HL-60 (cell line): ENCODE measurements at regions not wholly inside any gene's neighbourhood (a gene's known extent, or its start where the extent isn't known, plus 50 kb on each side); places are given as distances from the start of the nearest gene placed in this dataset.

Experiments
- DNase-seq, 2 experiments: peaks; one replicate each; pipeline ENCODE4 v3.0.0-alpha.2; 2010 to 2020; ENCODE audit warnings: low read depth in 1 of 2, low spot score in 1 of 2
- H3K27ac ChIP-seq: fragments of 250-450 bp; sonication (Bioruptor Pico); replicated peaks from 2 replicates; pipeline ENCODE4 v1.5.1; 2020; ENCODE audit warnings: mild to moderate bottlenecking, moderate library complexity
- H3K27me3 ChIP-seq: fragments of 250-450 bp; sonication (Bioruptor Pico); 2 replicates; pipeline ENCODE4 v1.5.1; 2021; ENCODE audit warnings: mild to moderate bottlenecking, moderate library complexity; ENCODE audit not compliant: insufficient read depth, poor library complexity, severe bottlenecking
- H3K4me3 ChIP-seq: replicated peaks from 2 replicates; pipeline ENCODE4 v1.5.1; 2011; ENCODE audit warnings: mild to moderate bottlenecking, control low read depth, low read length; ENCODE audit not compliant: insufficient read depth
- GABPA ChIP-seq: IDR thresholded peaks from 2 replicates; pipeline ENCODE4 v1.6.1; 2012; ENCODE audit warnings: low read depth
- POLR2AphosphoS5 ChIP-seq: IDR thresholded peaks from 2 replicates; pipeline ENCODE4 v1.6.1; 2012; ENCODE audit warnings: low read depth
- SPI1 ChIP-seq: IDR thresholded peaks from 2 replicates; pipeline ENCODE4 v1.6.1; 2012; ENCODE audit warnings: low read depth, mild to moderate bottlenecking, borderline replicate concordance
- TF ChIP-seq, protein P1 (sequence below): IDR thresholded peaks from 2 replicates; pipeline ENCODE4 v1.6.1; 2012; ENCODE audit warnings: low read depth; ENCODE audit not compliant: insufficient replicate concordance
- TF ChIP-seq, protein P2 (sequence below): IDR thresholded peaks from one replicate; pipeline ENCODE4 v1.5.1; 2011; ENCODE audit warnings: low read length, control low read depth, inconsistent platforms; ENCODE audit not compliant: insufficient read depth

DNA sequence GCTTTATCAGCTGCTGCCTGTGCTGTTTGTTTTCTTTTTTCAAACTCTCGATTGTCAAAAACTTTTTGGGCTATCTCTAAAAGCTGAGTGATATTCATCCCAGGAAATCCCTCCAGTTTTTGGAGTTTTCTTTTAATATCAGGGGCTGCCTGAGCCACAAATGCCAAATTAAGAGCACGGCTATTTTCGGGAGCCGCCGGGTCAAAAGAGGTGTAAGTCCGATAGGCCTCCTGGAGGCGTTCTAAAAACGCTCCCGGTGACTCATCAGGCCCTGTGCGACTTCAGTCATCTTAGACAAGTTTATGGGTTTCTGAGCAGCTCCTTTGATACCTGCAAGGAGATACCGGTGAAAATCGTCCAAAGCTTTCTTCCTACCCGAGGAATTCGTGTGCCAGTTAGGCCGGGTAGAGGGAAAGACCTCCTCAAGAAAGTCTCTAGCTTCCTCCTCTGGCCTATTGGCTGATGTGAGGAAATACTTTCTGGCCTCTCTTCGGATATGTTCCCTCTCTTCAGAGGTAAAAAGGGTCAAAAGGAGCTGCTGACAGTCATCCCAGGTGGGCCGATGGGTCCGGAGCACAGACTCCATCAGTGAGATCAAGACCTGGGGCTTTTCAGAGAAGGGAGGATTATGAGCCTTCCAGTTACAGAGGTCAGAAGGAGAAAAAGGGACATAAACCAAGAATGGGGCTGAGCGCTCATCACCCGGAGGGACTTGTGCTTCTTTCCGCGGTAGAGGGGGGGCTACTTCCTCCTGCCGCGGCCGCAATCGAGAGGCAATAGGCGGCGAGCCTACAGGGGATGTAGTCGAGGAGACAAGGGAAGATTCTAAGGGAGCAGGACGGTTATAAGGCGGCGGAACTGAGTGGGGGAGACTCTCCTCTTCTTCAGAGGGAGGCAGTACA lies 151.1 kb downstream of the TRIM27 start:
- TF ChIP-seq SPI1 (no peak), POLR2AphosphoS5 (no peak), GABPA (no peak)
- TF ChIP-seq, protein P1, sequence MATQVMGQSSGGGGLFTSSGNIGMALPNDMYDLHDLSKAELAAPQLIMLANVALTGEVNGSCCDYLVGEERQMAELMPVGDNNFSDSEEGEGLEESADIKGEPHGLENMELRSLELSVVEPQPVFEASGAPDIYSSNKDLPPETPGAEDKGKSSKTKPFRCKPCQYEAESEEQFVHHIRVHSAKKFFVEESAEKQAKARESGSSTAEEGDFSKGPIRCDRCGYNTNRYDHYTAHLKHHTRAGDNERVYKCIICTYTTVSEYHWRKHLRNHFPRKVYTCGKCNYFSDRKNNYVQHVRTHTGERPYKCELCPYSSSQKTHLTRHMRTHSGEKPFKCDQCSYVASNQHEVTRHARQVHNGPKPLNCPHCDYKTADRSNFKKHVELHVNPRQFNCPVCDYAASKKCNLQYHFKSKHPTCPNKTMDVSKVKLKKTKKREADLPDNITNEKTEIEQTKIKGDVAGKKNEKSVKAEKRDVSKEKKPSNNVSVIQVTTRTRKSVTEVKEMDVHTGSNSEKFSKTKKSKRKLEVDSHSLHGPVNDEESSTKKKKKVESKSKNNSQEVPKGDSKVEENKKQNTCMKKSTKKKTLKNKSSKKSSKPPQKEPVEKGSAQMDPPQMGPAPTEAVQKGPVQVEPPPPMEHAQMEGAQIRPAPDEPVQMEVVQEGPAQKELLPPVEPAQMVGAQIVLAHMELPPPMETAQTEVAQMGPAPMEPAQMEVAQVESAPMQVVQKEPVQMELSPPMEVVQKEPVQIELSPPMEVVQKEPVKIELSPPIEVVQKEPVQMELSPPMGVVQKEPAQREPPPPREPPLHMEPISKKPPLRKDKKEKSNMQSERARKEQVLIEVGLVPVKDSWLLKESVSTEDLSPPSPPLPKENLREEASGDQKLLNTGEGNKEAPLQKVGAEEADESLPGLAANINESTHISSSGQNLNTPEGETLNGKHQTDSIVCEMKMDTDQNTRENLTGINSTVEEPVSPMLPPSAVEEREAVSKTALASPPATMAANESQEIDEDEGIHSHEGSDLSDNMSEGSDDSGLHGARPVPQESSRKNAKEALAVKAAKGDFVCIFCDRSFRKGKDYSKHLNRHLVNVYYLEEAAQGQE = no peak
- TF ChIP-seq, protein P2, sequence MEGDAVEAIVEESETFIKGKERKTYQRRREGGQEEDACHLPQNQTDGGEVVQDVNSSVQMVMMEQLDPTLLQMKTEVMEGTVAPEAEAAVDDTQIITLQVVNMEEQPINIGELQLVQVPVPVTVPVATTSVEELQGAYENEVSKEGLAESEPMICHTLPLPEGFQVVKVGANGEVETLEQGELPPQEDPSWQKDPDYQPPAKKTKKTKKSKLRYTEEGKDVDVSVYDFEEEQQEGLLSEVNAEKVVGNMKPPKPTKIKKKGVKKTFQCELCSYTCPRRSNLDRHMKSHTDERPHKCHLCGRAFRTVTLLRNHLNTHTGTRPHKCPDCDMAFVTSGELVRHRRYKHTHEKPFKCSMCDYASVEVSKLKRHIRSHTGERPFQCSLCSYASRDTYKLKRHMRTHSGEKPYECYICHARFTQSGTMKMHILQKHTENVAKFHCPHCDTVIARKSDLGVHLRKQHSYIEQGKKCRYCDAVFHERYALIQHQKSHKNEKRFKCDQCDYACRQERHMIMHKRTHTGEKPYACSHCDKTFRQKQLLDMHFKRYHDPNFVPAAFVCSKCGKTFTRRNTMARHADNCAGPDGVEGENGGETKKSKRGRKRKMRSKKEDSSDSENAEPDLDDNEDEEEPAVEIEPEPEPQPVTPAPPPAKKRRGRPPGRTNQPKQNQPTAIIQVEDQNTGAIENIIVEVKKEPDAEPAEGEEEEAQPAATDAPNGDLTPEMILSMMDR = no peak
- no peak overlapping the region for H3K4me3 ChIP-seq
- peak in 1 of 2 experiments; percentile 55 for DNase-seq
- peaks cover 8% of the 10 kb centered on the region for H3K27me3 ChIP-seq
- H3K27ac ChIP-seq = no peak overlapping the region

DNA sequence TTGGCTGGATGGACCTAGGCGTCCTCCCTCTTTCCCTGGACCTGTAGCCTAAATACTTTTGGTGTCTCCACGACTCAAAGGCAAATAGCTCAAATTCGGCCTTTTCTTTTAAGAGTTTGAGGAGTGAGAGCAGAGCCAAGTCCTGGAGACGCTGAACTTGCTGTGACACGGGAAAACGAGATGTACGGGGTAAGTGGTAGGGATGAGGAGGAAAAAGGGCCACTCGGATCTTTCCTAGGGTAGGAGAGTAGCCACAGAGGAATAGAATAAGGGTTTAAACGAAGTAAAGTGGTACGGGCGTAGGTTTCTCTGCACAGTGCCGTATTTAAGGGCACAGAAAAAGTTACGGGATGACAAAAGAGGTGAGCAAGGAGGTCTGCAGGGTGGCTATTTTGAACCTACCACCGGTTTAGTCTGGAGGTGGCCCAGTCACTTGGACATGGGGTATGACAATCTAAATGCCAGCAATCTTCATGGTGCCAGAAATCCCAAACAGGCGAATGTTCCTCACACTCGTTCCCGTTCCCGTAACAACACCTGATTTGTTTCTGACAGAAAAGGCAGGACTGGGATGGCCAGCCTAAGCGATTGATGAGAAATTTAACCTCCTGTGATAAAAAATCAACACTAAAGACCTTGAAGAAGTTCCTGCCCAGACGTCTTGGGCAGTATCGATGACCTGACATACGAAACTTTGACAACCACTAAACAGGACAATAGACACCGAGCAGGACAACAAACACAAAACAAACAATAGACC lies 149.3 kb downstream of the TRIM27 start:
- peaks cover 8% of the 10 kb centered on the region for H3K27me3 ChIP-seq
- no peak for DNase-seq

DNA sequence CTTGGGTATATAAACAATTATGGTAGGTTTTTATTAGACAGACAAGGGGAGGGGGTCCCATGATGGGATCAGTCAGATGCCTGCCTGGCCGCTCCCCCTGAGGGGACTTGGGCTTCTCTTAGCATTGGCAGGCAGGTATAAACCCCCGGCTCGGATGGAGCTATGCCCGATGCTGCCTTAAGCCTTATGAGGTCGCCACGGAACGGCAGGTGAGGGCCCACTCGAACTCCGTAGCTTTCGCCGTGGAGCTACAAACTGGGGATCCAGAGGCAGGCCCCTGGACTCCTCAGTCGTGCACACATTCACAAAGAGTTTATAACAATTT lies 148.8 kb downstream of the TRIM27 start:
- DNase-seq = no peak
- no peak overlapping the region for H3K27ac ChIP-seq
- TF ChIP-seq SPI1 (no peak), GABPA (no peak), POLR2AphosphoS5 (no peak)
- TF ChIP-seq, protein P2 = no peak
- TF ChIP-seq, protein P1 = no peak
- H3K27me3 ChIP-seq = peaks cover 8% of the 10 kb centered on the region
- no peak overlapping the region for H3K4me3 ChIP-seq

More for the DNA sequence above, 149.3 kb downstream of the TRIM27 start:
- Histone ChIP-seq H3K4me3 (no peak overlapping the region), H3K27ac (no peak overlapping the region)
- no peak for TF ChIP-seq GABPA
- TF ChIP-seq SPI1 = no peak
- TF ChIP-seq, protein P1 = no peak
- TF ChIP-seq, protein P2 = no peak
- no peak for TF ChIP-seq POLR2AphosphoS5
